HG03108 (cell line): ENCODE measurements at regions not wholly inside any gene's neighbourhood (a gene's known extent, or its start where the extent isn't known, plus 50 kb on each side); places are given as distances from the start of the nearest gene placed in this dataset.

Experiments
- ATAC-seq: cut with Tn5 transposase; IDR thresholded peaks from one replicate; pipeline ENCODE4 v1.9.1; 2021; ENCODE audit warnings: moderate library complexity; ENCODE audit not compliant: unreplicated experiment

- ATAC-seq, result no peak
Observed at GRCh38 chr3:168197162-168197561, 101.4 kb upstream of the GOLIM4 start.

- no peak for ATAC-seq
Observed at GRCh38 chr3:168191856-168192255, 96.1 kb upstream of the GOLIM4 start.

- no peak for ATAC-seq
Observed at GRCh38 chr3:168187233-168187632, 91.5 kb upstream of the GOLIM4 start.

- no peak for ATAC-seq
Observed at GRCh38 chr3:168186293-168186983, 90.7 kb upstream of the GOLIM4 start.

- ATAC-seq, result no peak
Observed at GRCh38 chr3:168183774-168184173, 88.0 kb upstream of the GOLIM4 start.

- ATAC-seq, result no peak
Observed at GRCh38 chr3:168168743-168169142, 73.0 kb upstream of the GOLIM4 start.

GRCh38 chr3:168165390-168166269 is 69.9 kb upstream of the GOLIM4 start:
- ATAC-seq, result peak; percentile 84

GRCh38 chr3:168162172-168162571 is 66.4 kb upstream of the GOLIM4 start:
- ATAC-seq, result no peak

GRCh38 chr3:168161696-168162095 is 66.0 kb upstream of the GOLIM4 start:
- no peak for ATAC-seq

- no peak for ATAC-seq
Observed at GRCh38 chr3:168157903-168158302, 62.2 kb upstream of the GOLIM4 start.

- no peak for ATAC-seq
Observed at GRCh38 chr3:168157099-168157700, 61.5 kb upstream of the GOLIM4 start.

GRCh38 chr3:168156479-168156878 is 60.8 kb upstream of the GOLIM4 start:
- ATAC-seq, result no peak

- no peak for ATAC-seq
Observed at GRCh38 chr3:168155303-168155702, 59.6 kb upstream of the GOLIM4 start.

GRCh38 chr3:168154089-168154488 is 58.4 kb upstream of the GOLIM4 start:
- no peak for ATAC-seq

GRCh38 chr3:168152149-168152548 is 56.4 kb upstream of the GOLIM4 start:
- no peak for ATAC-seq
